C4-2B (cell line): ENCODE measurements at regions not wholly inside any gene's neighbourhood (a gene's known extent, or its start where the extent isn't known, plus 50 kb on each side); places are given as distances from the start of the nearest gene placed in this dataset.

ENCODE experiments used
- ZFX ChIP-seq: fragments of 450-650 bp; IDR thresholded peaks from 2 replicates; pipeline ENCODE4 v1.6.1; 2017
- TF ChIP-seq, protein P1 (sequence below): fragments of 450-650 bp; conservative IDR thresholded peaks from 2 replicates; pipeline ENCODE4 v1.5.1; 2017; ENCODE audit warnings: mild to moderate bottlenecking

DNA sequence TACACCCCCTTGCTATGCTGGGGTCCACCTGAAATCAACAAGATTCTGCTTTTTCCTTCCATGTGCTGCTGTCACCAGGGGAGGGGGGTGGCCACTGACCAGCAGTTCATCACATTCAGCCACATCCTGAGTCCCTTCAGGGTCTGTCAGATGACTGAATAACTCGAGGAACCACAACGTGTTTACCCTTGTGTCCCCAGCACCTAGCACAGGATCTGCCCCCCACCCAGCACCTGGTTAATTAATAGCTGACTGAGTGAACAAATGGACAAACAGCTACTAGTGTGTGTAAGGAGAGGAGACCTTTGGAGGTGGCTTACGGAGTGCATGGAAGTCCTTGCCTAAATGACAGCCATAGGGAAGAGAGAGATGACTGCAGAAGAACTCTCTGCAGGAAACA lies 119.5 kb upstream of the NCAM1 start:
- TF ChIP-seq, protein P1, sequence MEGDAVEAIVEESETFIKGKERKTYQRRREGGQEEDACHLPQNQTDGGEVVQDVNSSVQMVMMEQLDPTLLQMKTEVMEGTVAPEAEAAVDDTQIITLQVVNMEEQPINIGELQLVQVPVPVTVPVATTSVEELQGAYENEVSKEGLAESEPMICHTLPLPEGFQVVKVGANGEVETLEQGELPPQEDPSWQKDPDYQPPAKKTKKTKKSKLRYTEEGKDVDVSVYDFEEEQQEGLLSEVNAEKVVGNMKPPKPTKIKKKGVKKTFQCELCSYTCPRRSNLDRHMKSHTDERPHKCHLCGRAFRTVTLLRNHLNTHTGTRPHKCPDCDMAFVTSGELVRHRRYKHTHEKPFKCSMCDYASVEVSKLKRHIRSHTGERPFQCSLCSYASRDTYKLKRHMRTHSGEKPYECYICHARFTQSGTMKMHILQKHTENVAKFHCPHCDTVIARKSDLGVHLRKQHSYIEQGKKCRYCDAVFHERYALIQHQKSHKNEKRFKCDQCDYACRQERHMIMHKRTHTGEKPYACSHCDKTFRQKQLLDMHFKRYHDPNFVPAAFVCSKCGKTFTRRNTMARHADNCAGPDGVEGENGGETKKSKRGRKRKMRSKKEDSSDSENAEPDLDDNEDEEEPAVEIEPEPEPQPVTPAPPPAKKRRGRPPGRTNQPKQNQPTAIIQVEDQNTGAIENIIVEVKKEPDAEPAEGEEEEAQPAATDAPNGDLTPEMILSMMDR, result no peak
- TF ChIP-seq ZFX, result no peak
